B cell (primary cell): ENCODE measurements at regions not wholly inside any gene's neighbourhood (a gene's known extent, or its start where the extent isn't known, plus 50 kb on each side); places are given as distances from the start of the nearest gene placed in this dataset.

Source experiments
- EZH2 ChIP-seq: IDR thresholded peaks from 2 replicates; pipeline ENCODE4 v1.6.1; 2012; ENCODE audit warnings: borderline replicate concordance, low read depth, mild to moderate bottlenecking, moderate library complexity, low read length; ENCODE audit not compliant: insufficient read depth, poor library complexity, severe bottlenecking
- TF ChIP-seq, protein P1 (sequence below): fragments of 200-600 bp; IDR thresholded peaks from one replicate; pipeline ENCODE4 v1.8.0; 2022; ENCODE audit warnings: antibody characterized with exemption, mild to moderate bottlenecking

DNA sequence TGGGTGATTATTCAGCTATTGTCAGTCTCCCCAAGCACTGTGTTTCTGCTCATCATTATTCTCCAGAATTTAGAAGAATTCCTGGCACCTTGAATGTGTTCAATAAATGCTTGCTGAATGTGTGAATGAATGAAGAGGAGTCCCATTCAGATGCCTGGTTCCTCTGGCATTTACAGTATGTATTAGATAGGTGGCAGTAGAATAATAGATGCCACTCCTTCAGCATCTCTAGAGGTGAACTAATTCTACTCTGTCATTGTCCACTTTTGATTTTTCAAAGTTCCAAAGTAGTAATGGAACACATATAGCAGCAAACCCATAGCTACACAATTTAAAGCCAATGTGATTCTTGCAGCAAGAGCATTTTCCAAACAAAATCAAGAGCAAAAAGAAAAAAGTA, 118.9 kb upstream of the CEP162 start:
- TF ChIP-seq, protein P1, sequence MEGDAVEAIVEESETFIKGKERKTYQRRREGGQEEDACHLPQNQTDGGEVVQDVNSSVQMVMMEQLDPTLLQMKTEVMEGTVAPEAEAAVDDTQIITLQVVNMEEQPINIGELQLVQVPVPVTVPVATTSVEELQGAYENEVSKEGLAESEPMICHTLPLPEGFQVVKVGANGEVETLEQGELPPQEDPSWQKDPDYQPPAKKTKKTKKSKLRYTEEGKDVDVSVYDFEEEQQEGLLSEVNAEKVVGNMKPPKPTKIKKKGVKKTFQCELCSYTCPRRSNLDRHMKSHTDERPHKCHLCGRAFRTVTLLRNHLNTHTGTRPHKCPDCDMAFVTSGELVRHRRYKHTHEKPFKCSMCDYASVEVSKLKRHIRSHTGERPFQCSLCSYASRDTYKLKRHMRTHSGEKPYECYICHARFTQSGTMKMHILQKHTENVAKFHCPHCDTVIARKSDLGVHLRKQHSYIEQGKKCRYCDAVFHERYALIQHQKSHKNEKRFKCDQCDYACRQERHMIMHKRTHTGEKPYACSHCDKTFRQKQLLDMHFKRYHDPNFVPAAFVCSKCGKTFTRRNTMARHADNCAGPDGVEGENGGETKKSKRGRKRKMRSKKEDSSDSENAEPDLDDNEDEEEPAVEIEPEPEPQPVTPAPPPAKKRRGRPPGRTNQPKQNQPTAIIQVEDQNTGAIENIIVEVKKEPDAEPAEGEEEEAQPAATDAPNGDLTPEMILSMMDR = no peak
- no peak for TF ChIP-seq EZH2
